ENCODE measurements at regions not wholly inside any gene's neighbourhood (a gene's known extent, or its start where the extent isn't known, plus 50 kb on each side); places are given as distances from the start of the nearest gene placed in this dataset.

- TF ChIP-seq, protein P1, sequence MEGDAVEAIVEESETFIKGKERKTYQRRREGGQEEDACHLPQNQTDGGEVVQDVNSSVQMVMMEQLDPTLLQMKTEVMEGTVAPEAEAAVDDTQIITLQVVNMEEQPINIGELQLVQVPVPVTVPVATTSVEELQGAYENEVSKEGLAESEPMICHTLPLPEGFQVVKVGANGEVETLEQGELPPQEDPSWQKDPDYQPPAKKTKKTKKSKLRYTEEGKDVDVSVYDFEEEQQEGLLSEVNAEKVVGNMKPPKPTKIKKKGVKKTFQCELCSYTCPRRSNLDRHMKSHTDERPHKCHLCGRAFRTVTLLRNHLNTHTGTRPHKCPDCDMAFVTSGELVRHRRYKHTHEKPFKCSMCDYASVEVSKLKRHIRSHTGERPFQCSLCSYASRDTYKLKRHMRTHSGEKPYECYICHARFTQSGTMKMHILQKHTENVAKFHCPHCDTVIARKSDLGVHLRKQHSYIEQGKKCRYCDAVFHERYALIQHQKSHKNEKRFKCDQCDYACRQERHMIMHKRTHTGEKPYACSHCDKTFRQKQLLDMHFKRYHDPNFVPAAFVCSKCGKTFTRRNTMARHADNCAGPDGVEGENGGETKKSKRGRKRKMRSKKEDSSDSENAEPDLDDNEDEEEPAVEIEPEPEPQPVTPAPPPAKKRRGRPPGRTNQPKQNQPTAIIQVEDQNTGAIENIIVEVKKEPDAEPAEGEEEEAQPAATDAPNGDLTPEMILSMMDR (IDR thresholded peaks at IDR 0.05; ENCODE audit: poor library complexity) = no peak
- no peak for TF ChIP-seq EZH2 (IDR thresholded peaks at IDR 0.05; ENCODE audit: borderline replicate concordance)
Observed at GRCh38 chr5:159802661-159803060, 113.6 kb upstream of the ADRA1B start.

Measured in hepatocyte (in vitro differentiated cells).